ENCODE measurements at regions not wholly inside any gene's neighbourhood (a gene's known extent, or its start where the extent isn't known, plus 50 kb on each side); places are given as distances from the start of the nearest gene placed in this dataset.

- intact Hi-C loops (cut with DNase I) = no loop called here
- H3K4me1 ChIP-seq = no peaks in the 10 kb centered on the region
Measured at GRCh38 chr18:55166260-55166598, 207.0 kb upstream of the CCDC68 start.

GRCh38 chr18:55163550-55163949, 204.3 kb upstream of the CCDC68 start:
- Histone ChIP-seq H3K9me3 (no peaks in the 10 kb centered on the region), H3K36me3 (no peaks in the 10 kb centered on the region), H3K4me1 (no peaks in the 10 kb centered on the region), H3K4me3 (no peak overlapping the region), H3K27me3 (no peaks in the 10 kb centered on the region), H3K27ac (replicated peaks in 1 of 4) (no peak overlapping the region)
- intact Hi-C loops (cut with DNase I) = no loop called here
- TF ChIP-seq EP300 (IDR thresholded peaks at IDR 0.05) (no peak), POLR2AphosphoS5 (IDR thresholded peaks at IDR 0.05) (no peak), CTCF (IDR thresholded peaks at IDR 0.05) (no peak), POLR2A (IDR thresholded peaks at IDR 0.05; ENCODE audit: low read depth) (no peak)
- DNase-seq (ENCODE audit: extremely low spot score) = peak; percentile 62
- WGBS = 90% methylated on average over 7 of the region's 7 CpGs

More at GRCh38 chr18:55166260-55166598, 207.0 kb upstream of the CCDC68 start:
- H3K36me3 ChIP-seq = no peaks in the 10 kb centered on the region
- H3K27ac ChIP-seq (replicated peaks in 1 of 4) = no peak overlapping the region
- H3K9me3 ChIP-seq = no peaks in the 10 kb centered on the region
- no peak overlapping the region for H3K4me3 ChIP-seq
- WGBS = 41% methylated on average over 4 of the region's 4 CpGs
- H3K27me3 ChIP-seq = no peaks in the 10 kb centered on the region
- peak; percentile 60 for DNase-seq (ENCODE audit: extremely low spot score)
- TF ChIP-seq EP300 (IDR thresholded peaks at IDR 0.05) (no peak), CTCF (IDR thresholded peaks at IDR 0.05) (no peak), POLR2AphosphoS5 (IDR thresholded peaks at IDR 0.05) (no peak)

GRCh38 chr18:55161916-55162315, 202.7 kb upstream of the CCDC68 start:
- Histone ChIP-seq H3K4me1 (no peaks in the 10 kb centered on the region), H3K36me3 (no peaks in the 10 kb centered on the region), H3K27ac (replicated peaks in 1 of 4) (no peak overlapping the region), H3K9me3 (no peaks in the 10 kb centered on the region), H3K4me3 (no peak overlapping the region), H3K27me3 (no peaks in the 10 kb centered on the region)
- 80% methylated on average over 4 of the region's 4 CpGs for WGBS
- no peak for TF ChIP-seq CTCF (IDR thresholded peaks at IDR 0.05)
- no peak for TF ChIP-seq POLR2A (IDR thresholded peaks at IDR 0.05; ENCODE audit: low read depth)
- TF ChIP-seq EP300 (IDR thresholded peaks at IDR 0.05) = no peak
- no peak for TF ChIP-seq POLR2AphosphoS5 (IDR thresholded peaks at IDR 0.05)
- no peak for DNase-seq (ENCODE audit: extremely low spot score)
- intact Hi-C loops (cut with DNase I) = no loop called here

GRCh38 chr18:55159027-55159426, 199.8 kb upstream of the CCDC68 start:
- Histone ChIP-seq H3K27me3 (no peaks in the 10 kb centered on the region), H3K4me3 (no peak overlapping the region), H3K9me3 (no peaks in the 10 kb centered on the region), H3K27ac (replicated peaks in 1 of 4) (no peak overlapping the region), H3K36me3 (no peaks in the 10 kb centered on the region), H3K4me1 (no peaks in the 10 kb centered on the region)
- intact Hi-C loops (cut with DNase I) = no loop called here
- DNase-seq (ENCODE audit: extremely low spot score) = peak; percentile 79
- no peak for TF ChIP-seq POLR2A (IDR thresholded peaks at IDR 0.05; ENCODE audit: low read depth)
- no peak for TF ChIP-seq POLR2AphosphoS5 (IDR thresholded peaks at IDR 0.05)
- no peak for TF ChIP-seq EP300 (IDR thresholded peaks at IDR 0.05)
- TF ChIP-seq CTCF (IDR thresholded peaks at IDR 0.05) = no peak
- whole genome bisulfite sequencing = 87% methylated on average over 4 of the region's 4 CpGs

- TF ChIP-seq CTCF (IDR thresholded peaks at IDR 0.05) (no peak), POLR2A (IDR thresholded peaks at IDR 0.05; ENCODE audit: low read depth) (no peak), EP300 (IDR thresholded peaks at IDR 0.05) (no peak), POLR2AphosphoS5 (IDR thresholded peaks at IDR 0.05) (no peak)
- no peaks in the 10 kb centered on the region for H3K36me3 ChIP-seq
- H3K4me3 ChIP-seq = no peak overlapping the region
- no peaks in the 10 kb centered on the region for H3K4me1 ChIP-seq
- no peaks in the 10 kb centered on the region for H3K9me3 ChIP-seq
- no peaks in the 10 kb centered on the region for H3K27me3 ChIP-seq
- DNase-seq (ENCODE audit: extremely low spot score) = peak; percentile 70
- no peak overlapping the region for H3K27ac ChIP-seq (replicated peaks in 1 of 4)
- intact Hi-C loops (cut with DNase I) = no loop called here
- WGBS = 75% methylated on average over 4 of the region's 4 CpGs
Measured at GRCh38 chr18:55158570-55158969, 199.3 kb upstream of the CCDC68 start.

All from esophagus muscularis mucosa (tissue), 4 donors.